ENCODE measurements at regions not wholly inside any gene's neighbourhood (a gene's known extent, or its start where the extent isn't known, plus 50 kb on each side); places are given as distances from the start of the nearest gene placed in this dataset.
A peak's percentile ranks its signal among the peaks of the same experiment; 100 is the strongest.

DNA sequence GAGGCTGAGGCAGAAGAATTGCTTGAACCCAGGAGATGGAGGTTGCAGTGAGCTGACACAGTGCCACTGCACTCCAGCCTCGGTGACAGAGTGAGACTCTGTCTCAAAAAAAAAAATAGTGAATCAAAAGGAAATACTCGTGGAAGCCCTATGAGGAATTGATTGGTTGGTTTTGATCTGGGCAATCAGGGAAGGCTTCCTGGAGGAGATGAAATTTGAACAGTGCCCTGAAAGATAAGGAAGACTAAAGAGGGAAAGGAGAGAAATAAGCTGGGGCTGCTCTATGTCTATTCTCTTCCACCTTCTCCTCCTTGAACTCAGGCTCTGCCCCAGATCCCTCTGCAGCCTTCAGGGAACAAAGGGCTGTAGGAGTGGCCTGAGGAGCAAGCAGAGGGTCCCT lies 54.1 kb downstream of the IRF2BPL start:
- TF ChIP-seq, protein P1, sequence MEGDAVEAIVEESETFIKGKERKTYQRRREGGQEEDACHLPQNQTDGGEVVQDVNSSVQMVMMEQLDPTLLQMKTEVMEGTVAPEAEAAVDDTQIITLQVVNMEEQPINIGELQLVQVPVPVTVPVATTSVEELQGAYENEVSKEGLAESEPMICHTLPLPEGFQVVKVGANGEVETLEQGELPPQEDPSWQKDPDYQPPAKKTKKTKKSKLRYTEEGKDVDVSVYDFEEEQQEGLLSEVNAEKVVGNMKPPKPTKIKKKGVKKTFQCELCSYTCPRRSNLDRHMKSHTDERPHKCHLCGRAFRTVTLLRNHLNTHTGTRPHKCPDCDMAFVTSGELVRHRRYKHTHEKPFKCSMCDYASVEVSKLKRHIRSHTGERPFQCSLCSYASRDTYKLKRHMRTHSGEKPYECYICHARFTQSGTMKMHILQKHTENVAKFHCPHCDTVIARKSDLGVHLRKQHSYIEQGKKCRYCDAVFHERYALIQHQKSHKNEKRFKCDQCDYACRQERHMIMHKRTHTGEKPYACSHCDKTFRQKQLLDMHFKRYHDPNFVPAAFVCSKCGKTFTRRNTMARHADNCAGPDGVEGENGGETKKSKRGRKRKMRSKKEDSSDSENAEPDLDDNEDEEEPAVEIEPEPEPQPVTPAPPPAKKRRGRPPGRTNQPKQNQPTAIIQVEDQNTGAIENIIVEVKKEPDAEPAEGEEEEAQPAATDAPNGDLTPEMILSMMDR (IDR thresholded peaks at IDR 0.05; ENCODE audit: insufficient read depth, low read depth, low read length, missing control alignments): no peak
- no peak overlapping the region for H3K4me3 ChIP-seq (ENCODE audit: low read depth, low read length)
- no peak for DNase-seq (ENCODE audit: low read depth)

DNA sequence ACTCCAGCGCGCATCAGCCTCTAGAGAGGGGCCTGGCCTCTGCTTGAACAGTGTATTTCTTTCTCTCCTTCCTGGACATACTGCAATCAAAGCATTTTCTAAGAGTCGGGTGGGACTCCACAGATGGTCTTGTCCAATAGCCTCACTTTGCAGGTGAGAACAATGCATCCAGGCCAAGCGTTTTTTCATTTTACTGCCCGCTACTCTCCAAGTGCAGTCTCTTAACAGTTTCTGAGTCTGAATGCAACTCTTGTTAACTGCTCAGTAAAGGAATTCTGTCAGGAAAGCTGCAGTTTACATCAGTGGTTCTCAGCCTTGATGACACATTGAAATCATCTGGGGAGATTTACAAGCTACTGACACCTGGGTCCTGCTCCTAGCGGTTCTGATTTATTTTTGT lies 57.0 kb downstream of the IRF2BPL start:
- H3K4me3 ChIP-seq (ENCODE audit: low read depth, low read length): no peak overlapping the region
- TF ChIP-seq, protein P1 (IDR thresholded peaks at IDR 0.05; ENCODE audit: insufficient read depth, low read depth, low read length, missing control alignments): no peak

DNA sequence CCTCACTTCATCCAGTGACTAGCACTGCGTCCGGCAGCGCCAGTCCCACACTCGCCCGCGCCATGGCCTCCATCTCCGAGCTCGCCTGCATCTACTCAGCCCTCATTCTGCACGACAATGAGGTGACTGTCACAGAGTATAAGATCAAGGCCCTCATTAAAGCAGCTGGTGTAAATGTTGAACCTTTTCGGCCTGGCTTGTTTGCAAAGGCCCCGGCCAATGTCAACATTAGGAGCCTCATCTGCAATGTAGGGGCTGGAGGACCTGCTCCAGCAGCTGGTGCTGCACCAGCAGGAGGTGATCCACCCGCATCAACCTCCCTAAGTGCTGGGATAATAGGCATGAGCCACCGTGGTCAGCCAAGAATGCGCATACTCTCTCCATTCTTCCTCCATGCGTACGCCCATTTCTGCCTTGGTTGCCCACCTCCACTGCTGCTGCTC lies 59.9 kb downstream of the IRF2BPL start:
- TF ChIP-seq, protein P1 (IDR thresholded peaks at IDR 0.05; ENCODE audit: insufficient read depth, low read depth, low read length, missing control alignments): no peak
- no peak for DNase-seq (ENCODE audit: low read depth)
- H3K4me3 ChIP-seq (ENCODE audit: low read depth, low read length): no peak overlapping the region

More for the DNA sequence above, 57.0 kb downstream of the IRF2BPL start:
- no peak for DNase-seq (ENCODE audit: low read depth)

DNA sequence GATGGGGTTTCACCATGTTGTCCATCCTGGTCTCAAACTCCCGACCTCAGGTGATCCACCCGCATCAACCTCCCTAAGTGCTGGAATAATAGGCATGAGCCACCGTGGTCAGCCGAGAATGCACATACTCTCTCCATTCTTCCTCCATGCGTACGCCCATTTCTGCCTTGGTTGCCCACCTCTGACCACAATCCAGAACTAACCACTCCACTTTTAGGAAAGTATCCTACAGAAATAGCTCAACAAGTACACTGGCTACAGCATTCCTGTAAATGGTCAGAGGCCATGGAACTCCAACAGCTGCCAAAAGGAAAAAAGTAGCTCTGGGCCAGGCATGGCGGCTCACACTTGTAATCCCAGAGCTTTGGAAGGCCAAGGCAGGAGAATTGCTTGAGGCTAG lies 60.7 kb downstream of the IRF2BPL start:
- no peak overlapping the region for H3K4me3 ChIP-seq (ENCODE audit: low read depth, low read length)
- DNase-seq (ENCODE audit: low read depth): no peak
- TF ChIP-seq, protein P1 (IDR thresholded peaks at IDR 0.05; ENCODE audit: insufficient read depth, low read depth, low read length, missing control alignments): no peak

DNA sequence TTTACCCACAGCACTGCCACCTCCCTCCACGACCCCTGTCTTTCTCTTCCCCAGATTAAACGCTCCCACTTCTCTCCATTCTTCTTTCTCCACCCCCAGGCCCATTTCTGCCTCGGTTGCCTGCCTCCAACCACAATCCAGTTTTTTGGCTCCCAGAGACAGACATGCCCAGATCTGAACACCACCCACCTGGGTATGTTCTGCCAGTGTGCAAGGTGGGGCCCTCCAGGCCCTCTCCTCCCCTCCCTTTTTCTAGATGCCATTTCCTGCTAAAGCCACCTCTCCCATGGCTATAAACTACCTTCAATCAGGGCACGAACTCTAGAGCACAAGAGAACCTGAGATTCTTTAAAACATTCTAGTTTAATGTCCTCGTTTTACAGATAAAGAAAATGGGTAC lies 63.3 kb downstream of the IRF2BPL start:
- DNase-seq (ENCODE audit: low read depth): no peak
- TF ChIP-seq, protein P1 (IDR thresholded peaks at IDR 0.05; ENCODE audit: insufficient read depth, low read depth, low read length, missing control alignments): no peak
- no peak overlapping the region for H3K4me3 ChIP-seq (ENCODE audit: low read depth, low read length)

DNA sequence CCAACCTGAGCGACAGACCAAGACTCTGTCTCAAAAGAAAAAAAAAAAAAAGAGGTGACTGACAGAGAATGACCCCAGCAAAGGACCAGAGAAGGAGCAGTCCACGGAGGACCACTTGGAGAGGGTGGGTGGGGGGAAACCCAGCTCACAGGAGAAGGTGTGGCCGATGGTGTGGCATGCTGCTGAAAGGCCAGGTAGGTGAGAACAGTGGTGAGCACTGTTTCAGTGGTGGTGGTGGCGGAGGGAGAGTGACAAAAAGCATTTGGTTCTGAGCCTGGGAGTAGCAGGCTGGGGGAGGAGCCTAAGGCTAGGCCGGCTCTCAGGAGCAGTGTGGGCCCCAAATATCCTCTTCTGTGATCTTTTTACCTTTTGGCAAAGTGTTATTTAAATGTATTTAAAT lies 63.8 kb downstream of the IRF2BPL start:
- no peak overlapping the region for H3K4me3 ChIP-seq (ENCODE audit: low read depth, low read length)
- DNase-seq (ENCODE audit: low read depth): peak; percentile 64
- TF ChIP-seq, protein P1 (IDR thresholded peaks at IDR 0.05; ENCODE audit: insufficient read depth, low read depth, low read length, missing control alignments): no peak

DNA sequence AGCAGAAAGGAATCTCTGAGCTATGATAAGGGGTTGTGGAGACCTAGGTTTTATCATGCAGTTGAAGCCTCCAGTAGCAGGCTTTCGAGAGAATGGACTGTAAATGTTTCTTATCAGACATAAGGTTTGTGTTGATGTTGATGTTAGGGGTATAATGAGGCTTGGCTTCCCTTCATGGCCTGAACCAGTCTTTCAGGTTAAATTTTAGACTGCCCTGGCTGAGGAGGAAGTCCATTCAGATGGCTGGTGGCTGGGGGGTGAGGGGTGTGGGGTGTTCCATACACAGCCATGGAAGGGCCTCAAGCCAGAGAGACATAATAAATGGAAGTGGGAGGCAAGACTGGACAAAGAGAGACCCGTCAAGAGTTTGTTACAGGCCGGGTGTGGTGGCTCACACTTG lies 65.1 kb downstream of the IRF2BPL start:
- TF ChIP-seq, protein P1 (IDR thresholded peaks at IDR 0.05; ENCODE audit: insufficient read depth, low read depth, low read length, missing control alignments): no peak
- no peak for DNase-seq (ENCODE audit: low read depth)
- no peak overlapping the region for H3K4me3 ChIP-seq (ENCODE audit: low read depth, low read length)
